TTC549 (cell line): ENCODE measurements at regions not wholly inside any gene's neighbourhood (a gene's known extent, or its start where the extent isn't known, plus 50 kb on each side); places are given as distances from the start of the nearest gene placed in this dataset.
"Not testable (repeated sequence)": the region's sequence is repeated elsewhere in the genome, so short reads cannot be mapped to it uniquely, and the experiment has no call there.

Experiments used
- FAIRE-seq: peaks from 2 replicates; lab custom pipeline; 2012; peaks lifted over from hg19 to GRCh38; lab: Jason Lieb, UNC

DNA sequence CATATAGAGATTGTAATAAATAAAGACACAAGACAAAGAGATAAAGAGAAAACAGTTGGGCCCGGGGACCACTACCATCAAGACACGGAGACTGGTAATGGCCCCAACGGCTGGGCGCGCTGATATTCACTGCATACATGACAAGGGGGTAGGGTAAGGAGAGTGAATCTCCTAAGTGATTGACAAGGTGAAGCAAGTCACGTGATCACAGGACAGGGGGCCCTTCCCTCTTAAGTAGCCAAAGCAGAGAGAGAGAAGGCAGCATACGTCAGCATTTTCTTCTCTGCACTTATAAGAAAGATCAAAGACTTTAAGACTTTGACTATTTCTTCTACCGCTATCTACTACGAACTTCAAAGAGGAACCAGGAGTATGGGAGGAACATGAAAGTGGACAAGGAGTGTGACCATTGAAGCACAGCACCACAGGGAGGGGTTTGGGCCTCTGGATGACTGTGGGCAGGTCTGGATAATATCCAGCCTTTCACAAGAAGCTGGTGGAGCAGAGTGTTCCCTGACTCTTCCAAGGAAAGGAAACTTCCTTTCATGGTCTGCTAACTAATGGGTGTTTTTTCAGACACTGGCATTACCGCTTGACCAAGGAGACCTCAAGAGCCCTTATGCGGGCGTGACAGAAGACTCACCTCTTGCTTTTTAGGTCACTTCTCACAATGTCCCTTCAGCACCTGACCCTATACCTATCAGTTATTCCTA is 75.6 kb downstream of the MRPL39 start:
- FAIRE-seq: not testable (repeated sequence)

DNA sequence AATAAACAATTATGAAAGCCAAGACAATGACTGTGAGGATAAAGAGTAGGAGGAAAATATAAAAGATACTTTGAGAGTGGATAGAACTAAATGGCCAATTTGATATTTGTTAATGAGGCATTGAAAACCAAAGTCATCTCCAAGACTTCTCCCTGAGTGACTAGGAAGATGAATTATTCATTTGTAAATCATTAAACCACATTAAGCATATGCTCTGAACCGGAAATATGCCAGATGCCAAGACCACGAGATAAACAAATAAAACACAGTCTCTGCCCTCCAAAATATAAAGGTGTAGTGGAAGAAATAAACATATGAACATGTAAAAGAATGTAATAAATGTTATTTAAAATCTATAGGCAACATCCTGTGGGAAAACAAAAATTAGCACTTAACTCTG is 78.8 kb downstream of the MRPL39 start:
- FAIRE-seq: no peak

DNA sequence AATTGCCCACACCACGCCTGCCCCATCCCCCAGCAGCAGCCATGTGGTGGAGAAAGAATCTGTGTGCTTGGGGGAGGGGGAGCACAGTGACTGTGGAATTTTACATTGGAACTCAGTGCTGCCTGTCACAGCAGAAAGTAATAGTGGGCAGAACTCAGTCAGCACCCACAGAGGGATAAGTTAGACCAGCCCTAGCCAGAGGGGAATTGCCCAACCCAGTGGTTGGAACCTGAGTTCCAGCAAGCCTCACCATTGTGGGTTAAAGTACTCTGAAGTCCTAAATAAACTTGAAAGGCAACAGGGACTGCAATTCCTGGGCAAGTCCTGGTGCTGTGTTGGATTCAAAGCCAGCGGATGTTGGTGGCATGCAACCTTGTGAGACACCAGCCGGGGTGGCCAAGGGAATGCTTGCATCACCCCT is 88.8 kb downstream of the MRPL39 start:
- FAIRE-seq: no peak

DNA sequence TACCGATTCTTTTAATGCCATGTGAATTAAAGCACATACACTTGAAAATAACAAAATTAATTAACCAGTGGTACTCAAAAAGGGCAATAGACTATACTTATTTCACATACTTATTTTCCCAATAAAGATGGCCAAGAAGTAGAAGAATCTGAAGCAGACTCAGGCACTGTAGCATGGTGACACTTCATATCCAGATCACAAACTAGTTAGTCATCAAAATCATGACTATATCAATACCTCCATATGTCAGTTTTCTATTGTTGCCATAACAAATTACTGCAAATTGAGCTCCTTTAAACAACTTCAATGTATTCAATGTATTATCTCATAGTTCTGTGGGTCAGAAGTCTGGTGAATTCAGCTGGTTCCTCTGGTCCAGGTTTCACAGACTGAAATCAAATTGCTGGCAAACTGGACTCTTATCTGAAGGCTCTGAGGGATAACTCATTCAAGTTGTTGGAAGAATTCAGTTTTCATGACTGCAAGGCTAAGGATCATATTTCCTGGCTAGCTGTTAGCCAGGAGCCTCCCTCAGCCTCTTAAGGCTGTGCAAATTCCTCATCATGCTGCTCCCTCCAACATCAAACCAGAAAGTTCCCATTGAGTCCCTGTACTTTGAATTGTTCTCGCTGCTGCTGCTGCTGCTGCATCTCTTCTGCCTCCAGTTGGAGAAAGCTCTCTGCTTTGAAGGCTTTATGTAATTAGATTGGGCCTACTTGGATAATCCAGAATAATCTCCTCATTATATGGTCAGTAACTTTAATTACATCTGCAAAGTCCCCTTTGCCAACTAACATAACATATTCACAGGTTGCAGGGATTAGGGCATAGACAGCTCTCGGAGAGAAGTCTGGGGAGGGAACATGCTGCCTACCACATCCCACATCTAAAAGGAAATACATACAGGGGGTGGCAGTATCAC is 91.5 kb downstream of the MRPL39 start:
- FAIRE-seq: no peak

DNA sequence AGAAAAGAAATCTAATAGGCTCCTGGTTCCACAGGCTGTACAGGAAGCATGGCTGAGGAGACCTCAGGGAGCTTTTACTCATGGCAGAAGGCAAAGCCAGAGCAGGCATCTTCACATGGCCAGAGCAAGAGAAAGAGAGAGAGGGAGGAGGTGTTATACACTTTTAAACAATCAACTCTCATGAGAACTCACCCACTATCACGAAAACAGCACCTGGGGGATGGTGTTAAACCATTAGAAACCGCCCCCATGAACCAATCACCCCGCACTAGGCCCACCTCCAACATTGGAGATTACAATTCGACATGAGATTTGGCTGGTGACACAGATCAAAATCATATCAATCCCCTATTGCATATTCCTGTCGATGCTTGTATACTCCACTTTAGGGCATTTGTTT is 93.5 kb downstream of the MRPL39 start:
- no peak for FAIRE-seq

DNA sequence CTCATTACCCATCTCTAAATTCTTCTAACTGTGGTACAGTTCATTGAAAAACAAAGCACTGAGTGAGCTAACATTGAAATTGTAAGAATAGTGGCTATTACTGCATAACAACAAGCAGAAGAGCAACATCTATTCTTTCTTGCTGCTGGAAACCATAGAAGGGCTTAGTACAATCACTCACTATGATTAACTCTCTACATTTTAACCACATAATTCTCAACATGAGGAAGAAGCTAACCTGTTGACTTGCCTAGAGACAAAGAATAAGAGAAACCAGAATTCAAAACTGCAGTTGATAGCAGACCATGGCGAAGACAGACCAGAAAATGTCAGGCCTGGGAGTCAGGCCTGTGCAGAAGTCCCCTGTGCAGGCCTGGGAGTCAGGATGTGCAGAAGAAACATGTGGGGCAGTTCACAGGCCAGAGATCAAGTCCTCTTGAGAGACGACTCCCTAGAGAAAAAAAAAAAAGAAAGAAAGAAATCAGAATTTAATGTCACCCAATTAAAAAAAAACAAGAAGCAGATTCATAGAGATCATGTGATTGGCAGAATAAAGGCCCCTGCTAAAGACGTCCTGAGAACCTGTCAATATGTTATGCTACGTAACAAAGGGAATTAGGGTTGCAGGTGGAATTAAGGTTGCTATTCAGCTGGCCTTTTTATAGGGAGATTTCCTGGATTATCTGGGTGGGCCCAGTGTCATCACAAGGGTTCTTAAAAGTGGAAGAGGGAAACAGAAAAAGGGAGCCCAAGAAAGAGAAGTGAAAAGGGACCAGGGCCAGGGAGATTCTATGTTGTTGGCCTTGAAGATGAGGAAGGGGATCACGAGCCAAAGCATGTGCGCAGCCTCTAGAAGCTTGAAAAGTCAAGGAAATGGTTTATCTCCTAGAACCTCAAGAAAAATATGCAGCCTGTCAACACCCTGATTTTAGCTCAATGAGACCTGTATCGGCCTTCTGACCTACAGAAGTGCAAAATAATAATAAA is 94.9 kb downstream of the MRPL39 start:
- FAIRE-seq: no peak

DNA sequence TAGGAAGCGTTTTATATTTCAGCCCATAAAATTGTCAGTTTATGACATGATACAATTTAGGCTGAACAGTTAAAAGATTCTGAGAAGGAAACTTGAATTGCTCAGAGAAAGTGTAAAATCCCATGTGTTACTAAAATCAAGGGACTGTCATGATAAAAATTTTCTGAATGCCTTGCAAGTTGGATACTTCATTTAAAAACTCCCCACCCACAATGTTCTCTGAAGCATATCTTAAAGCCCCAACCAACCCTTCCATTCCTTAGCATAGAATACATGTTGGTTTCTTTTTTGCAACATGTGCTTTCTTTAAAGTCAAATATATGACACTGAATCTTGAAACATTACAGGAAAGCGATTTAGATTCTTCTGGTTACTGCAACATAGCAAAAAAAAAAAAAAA is 97.4 kb downstream of the MRPL39 start:
- no peak for FAIRE-seq

DNA sequence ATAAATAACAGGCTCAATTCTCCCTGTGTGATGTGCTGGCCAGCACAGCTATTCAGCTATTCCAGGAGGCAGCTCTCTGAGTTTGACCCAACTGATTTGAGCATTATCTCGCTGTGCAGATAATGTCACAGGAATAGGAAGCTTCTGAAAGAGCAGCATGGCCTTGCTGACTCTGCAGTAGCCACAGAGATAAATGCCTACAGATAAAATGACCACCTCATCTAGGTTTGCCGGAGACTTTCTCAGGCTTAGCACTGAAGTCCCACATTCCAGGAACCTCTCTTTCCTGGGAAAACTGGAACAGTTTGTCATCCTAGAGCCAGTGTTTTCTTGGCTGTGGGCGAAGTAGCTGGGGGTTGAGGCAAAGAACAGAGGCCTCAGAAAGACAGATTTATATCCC is 98.9 kb downstream of the MRPL39 start:
- FAIRE-seq: no peak

DNA sequence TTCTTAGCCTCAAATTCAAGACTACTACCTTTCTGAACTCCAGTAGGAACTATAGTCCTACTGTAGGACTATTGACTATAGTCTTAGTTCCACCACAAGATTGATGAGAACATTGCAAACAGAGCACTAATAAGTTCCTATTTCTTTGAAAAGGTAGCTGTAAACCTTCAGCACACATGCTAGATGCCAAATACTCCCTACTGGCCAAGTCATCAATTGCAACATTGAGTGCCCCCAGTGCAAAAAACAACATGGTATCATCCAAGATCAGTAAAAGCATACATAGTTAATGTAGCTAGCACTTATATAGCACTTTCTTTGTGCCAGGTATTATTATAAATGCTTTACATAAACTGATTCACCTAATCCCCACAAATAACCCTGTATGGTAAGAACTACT is 99.8 kb downstream of the MRPL39 start:
- FAIRE-seq: no peak

DNA sequence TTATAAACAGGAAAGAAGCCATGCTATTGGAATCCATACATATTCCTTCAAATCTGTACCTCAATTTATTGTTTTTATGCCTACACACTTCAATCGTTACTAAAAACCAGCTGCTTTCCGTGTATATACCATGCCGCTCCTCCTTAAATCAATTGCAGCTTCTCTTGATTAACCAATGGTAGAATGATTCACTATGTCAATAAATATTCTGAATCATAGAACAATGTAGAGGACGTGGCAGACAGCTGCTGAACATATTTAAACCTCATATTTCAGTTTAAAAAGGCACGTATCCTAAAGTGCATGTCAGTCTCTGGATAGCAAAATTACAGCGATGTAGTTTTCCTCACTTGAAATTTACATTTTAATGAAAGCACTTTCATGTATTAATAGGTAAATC is 100.4 kb downstream of the MRPL39 start:
- FAIRE-seq: no peak

DNA sequence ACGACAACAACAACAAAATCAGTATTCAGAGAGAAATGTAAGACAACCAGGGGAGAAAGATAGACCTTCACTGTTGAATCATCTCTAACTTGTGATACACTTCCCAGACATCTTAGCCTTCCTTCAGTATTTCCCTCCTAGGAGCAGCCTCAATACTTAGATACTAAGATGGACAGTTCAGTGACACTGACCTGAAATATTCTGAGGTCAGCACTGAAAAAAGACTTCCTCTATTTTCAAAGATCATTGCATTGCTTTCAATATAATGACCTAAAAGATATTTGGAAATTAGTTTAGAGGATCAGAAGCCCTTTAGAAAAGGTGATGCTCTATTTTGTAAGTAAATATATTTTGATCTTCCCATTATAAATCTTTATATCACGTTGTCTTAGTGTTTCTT is 101.0 kb downstream of the MRPL39 start:
- no peak for FAIRE-seq

DNA sequence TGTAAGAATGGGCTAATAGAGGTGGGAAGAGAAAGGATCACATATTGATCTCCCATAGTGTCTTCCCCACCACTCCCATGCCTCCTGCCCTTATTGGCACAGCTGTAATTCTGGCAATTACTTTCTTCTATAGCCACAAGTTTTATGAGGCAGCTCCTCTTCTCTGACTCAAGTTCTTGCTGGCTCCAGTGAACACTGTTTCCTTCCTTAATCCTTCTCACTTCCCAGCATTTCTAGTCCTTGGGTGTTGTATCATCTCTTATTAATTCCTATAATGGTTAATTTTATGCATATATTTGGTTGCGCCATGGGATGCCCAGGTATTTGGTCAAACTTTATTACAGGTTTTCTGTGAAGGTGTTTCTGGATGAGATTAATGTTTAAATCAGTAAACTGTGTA is 103.3 kb downstream of the MRPL39 start:
- no peak for FAIRE-seq

DNA sequence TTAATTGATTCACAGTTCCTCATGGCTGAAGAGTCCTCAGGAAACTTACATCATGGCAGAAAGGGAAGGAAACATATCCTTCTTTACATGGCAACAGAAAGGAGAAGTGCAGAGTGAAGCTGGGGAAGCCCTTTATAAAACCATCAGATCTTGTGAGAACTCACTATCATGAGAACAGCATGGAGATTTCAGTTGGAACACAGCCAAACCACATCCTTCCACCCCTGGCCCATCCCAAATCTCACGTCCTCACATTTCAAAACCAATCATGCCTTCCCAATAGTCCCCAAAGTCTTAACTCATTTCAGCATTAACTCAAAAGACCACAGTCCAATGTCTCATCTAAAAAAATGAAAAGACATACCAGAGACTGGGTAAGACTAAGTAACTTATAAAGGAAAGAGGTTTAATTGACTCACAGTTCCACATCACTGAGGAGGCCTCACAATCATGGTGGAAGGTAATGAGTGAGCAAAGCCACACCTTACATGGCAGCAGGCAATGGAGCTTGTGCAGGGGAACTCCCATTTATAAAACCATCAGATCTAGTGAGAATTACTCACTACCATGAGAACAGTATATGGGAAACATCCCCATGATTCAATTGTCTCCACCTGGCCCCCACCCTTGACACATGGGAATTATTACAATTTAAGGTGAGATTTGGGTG is 105.2 kb downstream of the MRPL39 start:
- FAIRE-seq: no peak

DNA sequence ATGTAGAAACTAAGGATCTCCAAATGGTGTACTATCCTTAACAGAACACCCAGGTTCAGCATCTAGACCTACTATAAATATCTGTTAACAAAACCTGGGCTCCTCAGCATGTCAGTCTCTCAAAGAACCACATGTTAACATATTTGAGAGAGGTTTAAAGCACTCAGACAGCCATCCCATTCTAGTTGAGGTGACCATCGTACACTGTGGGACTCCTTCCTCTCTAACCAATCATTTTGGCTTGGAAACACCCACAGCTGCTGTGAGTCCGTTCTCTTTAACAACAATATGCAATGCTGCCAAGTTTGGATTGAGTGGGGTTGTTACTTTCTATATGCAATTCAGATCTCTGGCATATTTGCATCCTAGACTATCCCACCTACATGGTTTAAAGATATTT is 105.8 kb downstream of the MRPL39 start:
- FAIRE-seq: no peak

DNA sequence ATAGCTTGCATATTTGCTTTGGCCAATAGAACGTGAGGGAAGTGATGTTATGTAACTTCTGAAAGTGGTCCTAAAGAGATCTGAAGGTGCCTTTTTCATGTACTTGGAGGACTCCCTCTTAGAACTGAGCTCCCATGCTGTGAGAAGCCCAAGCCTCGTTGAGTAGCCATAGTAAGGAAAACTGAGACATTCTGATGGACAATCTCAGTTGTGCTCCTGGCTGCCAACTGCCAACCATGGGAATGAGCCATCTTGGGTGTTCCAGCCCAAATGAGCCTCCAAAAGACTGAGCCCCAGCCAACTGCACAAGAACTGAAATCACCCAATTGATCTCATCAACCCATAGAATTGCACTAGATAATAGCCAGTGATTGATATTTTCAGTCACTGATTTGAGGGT is 106.7 kb downstream of the MRPL39 start:
- FAIRE-seq: no peak

DNA sequence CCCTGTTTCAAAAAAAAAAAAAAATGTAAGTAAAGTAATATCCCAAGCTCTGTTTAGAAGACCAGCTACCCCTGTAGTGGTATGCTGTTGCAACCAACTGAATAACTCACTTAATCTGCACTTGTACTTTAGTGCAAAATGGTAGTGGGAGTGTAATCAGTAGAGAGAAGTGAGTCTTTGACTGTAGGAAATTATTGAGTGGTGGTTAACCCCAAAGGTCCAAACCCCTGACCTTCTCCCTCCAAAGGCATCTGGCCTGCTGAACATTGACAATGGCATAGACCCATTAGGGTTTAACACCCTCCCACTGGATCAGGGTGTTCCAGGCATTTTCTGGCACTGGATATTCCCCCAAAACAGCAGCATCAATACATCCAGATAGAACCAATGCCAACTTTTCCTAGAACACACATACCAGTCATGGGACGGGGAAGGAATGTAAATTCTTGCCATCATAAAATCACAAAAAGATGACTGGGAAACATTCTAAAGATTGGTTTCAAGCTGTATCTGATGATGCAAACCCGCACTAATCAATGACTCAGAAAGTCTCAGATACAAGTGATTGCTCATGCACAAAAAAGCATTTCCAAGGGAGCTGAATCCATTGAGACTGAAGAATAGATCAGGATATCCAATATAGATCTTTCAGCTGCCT is 110.3 kb downstream of the MRPL39 start:
- no peak for FAIRE-seq

DNA sequence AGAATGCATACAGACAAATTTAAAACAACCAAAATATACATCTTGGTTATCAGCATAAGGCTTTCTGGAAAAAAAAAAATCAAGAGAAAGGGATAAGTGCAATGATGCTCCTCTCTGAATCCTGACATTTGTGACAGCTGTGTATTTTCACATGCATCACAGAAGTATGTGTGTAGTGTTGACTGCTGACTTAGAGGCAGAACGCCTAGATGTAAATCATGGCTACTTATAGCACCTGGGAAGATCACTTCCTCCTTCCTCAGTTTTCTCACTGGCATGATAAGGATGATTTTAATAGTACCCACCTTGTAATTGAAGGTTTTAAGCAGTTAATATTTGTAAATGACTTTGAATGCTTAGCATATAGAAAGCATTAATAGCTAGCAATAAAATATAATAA is 112.5 kb downstream of the MRPL39 start:
- FAIRE-seq: no peak

DNA sequence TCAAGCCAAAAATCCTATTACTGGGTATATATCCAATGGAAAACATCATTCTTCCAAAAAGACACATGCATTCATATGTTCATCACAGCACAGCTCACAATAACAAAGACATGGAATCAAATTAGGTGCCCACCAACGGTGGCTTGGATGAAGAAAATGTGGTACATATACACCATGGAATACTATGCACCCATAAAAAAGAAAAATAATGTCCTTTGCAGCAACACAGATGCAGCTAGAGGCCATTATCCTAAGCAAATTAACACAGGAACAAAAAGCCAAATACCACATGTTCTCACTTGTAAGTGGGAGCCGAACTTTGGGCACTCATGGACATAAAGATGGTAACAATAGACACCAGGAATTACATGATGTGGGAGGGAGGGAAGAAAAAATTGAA is 113.6 kb downstream of the MRPL39 start:
- FAIRE-seq: no peak

DNA sequence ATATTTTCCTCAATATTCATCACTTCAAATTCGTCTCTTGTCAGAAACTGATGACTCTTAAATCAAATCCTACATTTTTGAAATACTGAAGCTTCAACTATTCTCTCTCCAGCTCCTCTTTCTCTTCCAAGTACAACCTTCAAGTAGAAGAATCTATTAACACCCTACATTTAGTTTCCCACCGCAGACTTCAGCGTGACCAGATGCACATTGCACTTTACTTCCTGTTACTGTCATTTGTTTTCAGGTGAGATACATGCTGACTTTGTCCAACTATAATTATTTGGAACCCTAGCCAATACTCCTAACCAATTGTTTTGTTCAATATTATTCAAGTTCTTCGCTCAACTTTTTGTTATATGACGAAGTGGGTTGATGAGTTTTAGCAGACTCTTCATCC is 116.0 kb downstream of the MRPL39 start:
- FAIRE-seq: no peak

DNA sequence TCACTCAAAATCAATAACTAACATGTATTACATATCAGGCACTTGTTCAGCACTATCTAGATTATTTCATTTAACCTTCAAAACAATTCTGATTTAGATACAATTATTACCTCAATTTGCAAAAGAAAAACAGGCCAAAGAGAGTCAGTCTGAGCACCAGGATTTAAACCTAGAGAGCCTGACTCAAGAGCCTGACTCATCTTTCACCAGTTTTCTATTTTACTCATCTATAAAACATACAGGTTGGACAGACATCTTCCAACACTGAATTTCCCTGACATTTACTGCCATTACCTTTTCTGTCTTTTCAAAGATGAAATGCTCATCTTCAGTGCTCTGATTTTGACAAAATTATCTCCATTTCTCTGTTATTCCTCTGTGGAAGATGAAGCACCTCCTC is 116.5 kb downstream of the MRPL39 start:
- FAIRE-seq: no peak

DNA sequence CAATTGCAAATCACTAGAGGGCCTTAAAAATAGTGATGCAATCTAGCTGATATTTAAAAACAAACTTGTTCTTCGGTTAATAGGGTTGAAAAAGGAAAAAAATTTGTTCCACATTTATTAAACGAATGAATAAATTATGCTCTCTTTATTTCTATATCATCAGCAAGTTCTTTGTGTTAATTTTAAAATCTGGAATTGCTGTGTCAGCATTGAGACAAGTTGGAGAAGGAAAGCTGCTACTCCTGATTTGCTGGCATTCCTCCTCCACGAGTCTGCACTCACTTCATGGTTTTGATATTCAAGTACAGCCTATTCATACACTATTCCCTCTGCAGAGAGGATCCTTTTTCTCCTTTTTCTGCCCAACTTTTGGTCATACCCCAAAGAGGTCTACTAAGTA is 117.6 kb downstream of the MRPL39 start:
- FAIRE-seq: no peak
